ENCODE measurements at regions not wholly inside any gene's neighbourhood (a gene's known extent, or its start where the extent isn't known, plus 50 kb on each side); places are given as distances from the start of the nearest gene placed in this dataset.

DNA sequence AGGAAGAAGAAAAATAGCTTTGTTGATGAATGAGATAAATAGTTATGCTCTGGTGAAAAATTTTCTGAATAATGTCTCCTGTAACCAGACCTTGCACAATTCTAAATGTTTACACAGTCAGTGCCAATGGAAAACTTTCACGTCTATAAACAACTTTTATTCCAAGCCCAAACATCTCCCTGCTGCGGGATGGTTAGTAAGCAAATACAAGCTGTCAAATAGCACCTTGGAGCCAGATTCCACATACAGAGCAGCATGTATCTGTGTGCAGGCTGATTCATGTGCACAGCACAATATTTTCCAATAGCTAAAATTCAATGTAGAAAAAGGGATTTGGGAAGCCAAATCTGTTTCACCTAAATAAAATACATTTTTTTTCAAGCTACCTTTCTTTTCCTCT is 813.3 kb downstream of the HACE1 start:
- TF ChIP-seq, protein P1, sequence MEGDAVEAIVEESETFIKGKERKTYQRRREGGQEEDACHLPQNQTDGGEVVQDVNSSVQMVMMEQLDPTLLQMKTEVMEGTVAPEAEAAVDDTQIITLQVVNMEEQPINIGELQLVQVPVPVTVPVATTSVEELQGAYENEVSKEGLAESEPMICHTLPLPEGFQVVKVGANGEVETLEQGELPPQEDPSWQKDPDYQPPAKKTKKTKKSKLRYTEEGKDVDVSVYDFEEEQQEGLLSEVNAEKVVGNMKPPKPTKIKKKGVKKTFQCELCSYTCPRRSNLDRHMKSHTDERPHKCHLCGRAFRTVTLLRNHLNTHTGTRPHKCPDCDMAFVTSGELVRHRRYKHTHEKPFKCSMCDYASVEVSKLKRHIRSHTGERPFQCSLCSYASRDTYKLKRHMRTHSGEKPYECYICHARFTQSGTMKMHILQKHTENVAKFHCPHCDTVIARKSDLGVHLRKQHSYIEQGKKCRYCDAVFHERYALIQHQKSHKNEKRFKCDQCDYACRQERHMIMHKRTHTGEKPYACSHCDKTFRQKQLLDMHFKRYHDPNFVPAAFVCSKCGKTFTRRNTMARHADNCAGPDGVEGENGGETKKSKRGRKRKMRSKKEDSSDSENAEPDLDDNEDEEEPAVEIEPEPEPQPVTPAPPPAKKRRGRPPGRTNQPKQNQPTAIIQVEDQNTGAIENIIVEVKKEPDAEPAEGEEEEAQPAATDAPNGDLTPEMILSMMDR (IDR thresholded peaks at IDR 0.05), result no peak
- DNase-seq (no peak), FAIRE-seq (no peak), ATAC-seq (no peak)
- no peak overlapping the region for H3K27ac ChIP-seq
- H3K27me3 ChIP-seq, result no peaks in the 10 kb centered on the region
- no peaks in the 10 kb centered on the region for H3K36me3 ChIP-seq
- no peaks in the 10 kb centered on the region for H3K4me1 ChIP-seq
- no peak overlapping the region for H3K4me3 ChIP-seq
- H3K9me3 ChIP-seq, result no peaks in the 10 kb centered on the region
- intact Hi-C loops (cut with DNase I), result no loop called here
- 8 to 9% methylated on average over 2 of the region's 2 CpGs for WGBS, 2 donors

DNA sequence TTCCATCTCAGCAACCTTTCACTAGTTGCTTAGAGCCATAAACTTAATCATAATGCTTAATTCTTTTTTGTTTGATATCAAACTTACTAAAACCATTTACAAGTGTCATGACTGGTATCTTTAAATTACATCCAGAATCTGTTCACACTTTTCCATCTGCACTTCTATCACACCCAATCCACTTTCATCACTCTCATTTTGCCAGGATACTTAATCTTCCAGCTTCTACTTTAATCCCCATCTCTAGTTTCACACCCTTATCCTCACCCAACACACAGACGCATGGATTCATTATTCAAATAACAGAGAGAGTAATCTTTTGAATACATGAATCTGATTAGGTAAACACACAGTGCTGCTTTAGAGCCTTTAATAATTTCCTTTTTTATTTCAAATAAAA is 828.4 kb downstream of the HACE1 start:
- FAIRE-seq, result no peak

DNA sequence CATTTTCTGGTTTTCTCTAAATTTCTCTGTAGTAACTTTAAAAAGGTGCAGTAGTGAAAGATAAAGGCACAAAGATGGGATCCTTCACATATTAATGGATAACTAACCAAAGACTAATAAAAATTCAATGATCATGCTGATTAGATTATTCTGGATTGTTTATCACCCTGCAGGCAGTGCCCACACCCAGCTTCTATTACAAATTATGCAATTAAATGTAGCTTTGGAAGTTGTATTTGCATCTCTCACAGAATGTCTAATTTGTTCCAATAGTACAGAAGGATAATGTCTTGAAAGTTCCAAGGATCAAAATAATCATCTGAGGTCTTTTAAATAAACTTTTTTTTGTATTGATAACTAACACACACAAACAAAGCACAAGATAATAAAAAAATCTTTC is 837.6 kb downstream of the HACE1 start:
- Histone ChIP-seq H3K4me3 (no peak overlapping the region), H3K27ac (no peak overlapping the region), H3K4me1 (no peaks in the 10 kb centered on the region), H3K36me3 (no peaks in the 10 kb centered on the region), H3K9me3 (no peaks in the 10 kb centered on the region), H3K27me3 (no peaks in the 10 kb centered on the region)
- no peak for FAIRE-seq
- intact Hi-C loops (cut with DNase I), result no loop called here
- DNase-seq, result no peak
- TF ChIP-seq, protein P1 (IDR thresholded peaks at IDR 0.05), result no peak
- ATAC-seq, result no peak

More for the DNA sequence above, 828.4 kb downstream of the HACE1 start:
- no peak overlapping the region for H3K27ac ChIP-seq
- no peaks in the 10 kb centered on the region for H3K9me3 ChIP-seq
- intact Hi-C loops (cut with DNase I), result no loop called here
- DNase-seq, result no peak
- H3K27me3 ChIP-seq, result no peaks in the 10 kb centered on the region
- no peaks in the 10 kb centered on the region for H3K4me1 ChIP-seq
- TF ChIP-seq, protein P1 (IDR thresholded peaks at IDR 0.05), result no peak
- no peak overlapping the region for H3K4me3 ChIP-seq
- 53 to 74% methylated on average over 1 of the region's 1 CpG for WGBS, 2 donors
- no peak for ATAC-seq
- H3K36me3 ChIP-seq, result no peaks in the 10 kb centered on the region

DNA sequence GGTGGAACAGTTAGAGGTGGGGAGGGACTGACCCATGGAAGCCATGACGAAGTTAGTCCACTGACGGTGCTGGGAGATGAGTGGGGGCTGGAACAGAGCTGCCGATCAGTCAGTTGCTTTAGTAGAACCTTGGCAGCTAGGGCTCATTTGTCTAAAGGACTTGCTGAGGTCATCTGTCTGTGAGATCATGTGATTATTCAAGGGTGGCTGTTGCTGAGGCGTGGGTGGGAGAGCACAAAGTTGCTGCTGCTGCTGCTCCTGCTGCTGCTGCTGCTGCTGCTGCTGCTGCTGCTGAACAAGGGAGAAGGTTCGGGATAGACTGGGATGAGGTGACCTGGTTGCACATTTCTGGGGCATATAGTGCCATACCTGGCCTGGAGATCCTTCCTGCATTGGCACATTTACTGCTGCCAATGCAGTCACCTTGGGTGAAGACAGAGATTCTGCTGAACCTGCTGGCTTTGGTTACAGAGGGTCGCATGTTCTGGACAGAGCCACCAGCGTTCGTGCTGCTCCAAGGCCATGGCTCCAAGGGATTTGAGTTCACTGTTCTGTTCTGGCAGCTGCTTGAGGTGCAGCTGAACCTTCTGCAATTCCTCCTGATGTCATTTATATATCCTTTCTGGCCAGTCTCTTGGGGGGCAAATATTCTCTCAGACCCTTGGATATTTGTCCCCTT is 840.5 kb downstream of the HACE1 start:
- intact Hi-C loops (cut with DNase I), result no loop called here
- peak in 1 of 4 donors; percentile 47 for ATAC-seq
- no peak overlapping the region for H3K4me3 ChIP-seq
- peaks cover 0 to 9% (median 4%) of the 10 kb centered on the region in 3 donors for H3K4me1 ChIP-seq
- TF ChIP-seq, protein P1 (IDR thresholded peaks at IDR 0.05), result no peak
- DNase-seq, result peak in 1 of 6 donors; percentile 15
- no peaks in the 10 kb centered on the region for H3K27me3 ChIP-seq
- H3K9me3 ChIP-seq, result no peaks in the 10 kb centered on the region
- no peaks in the 10 kb centered on the region for H3K36me3 ChIP-seq
- H3K27ac ChIP-seq, result no peak overlapping the region
- FAIRE-seq, result no peak
- WGBS, 2 donors, result 65 to 70% methylated on average over 8 of the region's 8 CpGs

Data from pancreas (tissue), 10 donors.